Chondrocyte (in vitro differentiated cells): ENCODE measurements at regions not wholly inside any gene's neighbourhood (a gene's known extent, or its start where the extent isn't known, plus 50 kb on each side); places are given as distances from the start of the nearest gene placed in this dataset.

Source experiments
- DNase-seq: peaks from one replicate; pipeline ENCODE4 v3.0.0; 2021; ENCODE audit warnings: mixed read lengths, low spot score
- H3K27ac Mint-ChIP-seq: one replicate; pipeline ENCODE4 v1.8.0; 2021; ENCODE audit warnings: mild to moderate bottlenecking, moderate library complexity, mixed read lengths; ENCODE audit not compliant: unreplicated experiment
- H3K27me3 Mint-ChIP-seq: 2 replicates; pipeline ENCODE4 v1.8.0; 2021; ENCODE audit warnings: low read depth, mixed read lengths
- H3K36me3 Mint-ChIP-seq: 2 replicates; pipeline ENCODE4 v1.8.0; 2021; ENCODE audit warnings: low read depth, mixed read lengths
- H3K4me1 Mint-ChIP-seq: 2 replicates; pipeline ENCODE4 v1.8.0; 2021; ENCODE audit warnings: low read depth, mild to moderate bottlenecking, mixed read lengths
- H3K4me3 Mint-ChIP-seq: one replicate; pipeline ENCODE4 v1.8.0; 2021; ENCODE audit warnings: mild to moderate bottlenecking, moderate library complexity, mixed read lengths; ENCODE audit not compliant: unreplicated experiment
- H3K9me3 Mint-ChIP-seq: 2 replicates; pipeline ENCODE4 v1.8.0; 2021; ENCODE audit warnings: low read depth, mixed read lengths
- CTCF ChIP-seq: fragments of 200-600 bp; sonication (generic); IDR thresholded peaks from 2 replicates; pipeline ENCODE4 v1.5.0; 2021; ENCODE audit warnings: antibody characterized with exemption, mild to moderate bottlenecking, moderate library complexity

- TF ChIP-seq CTCF = no peak
- no peaks in the 10 kb centered on the region for H3K9me3 Mint-ChIP-seq
- no peak for DNase-seq
Observed at GRCh38 chr5:109923205-109923604, 233.5 kb downstream of the MAN2A1 start.

DNA sequence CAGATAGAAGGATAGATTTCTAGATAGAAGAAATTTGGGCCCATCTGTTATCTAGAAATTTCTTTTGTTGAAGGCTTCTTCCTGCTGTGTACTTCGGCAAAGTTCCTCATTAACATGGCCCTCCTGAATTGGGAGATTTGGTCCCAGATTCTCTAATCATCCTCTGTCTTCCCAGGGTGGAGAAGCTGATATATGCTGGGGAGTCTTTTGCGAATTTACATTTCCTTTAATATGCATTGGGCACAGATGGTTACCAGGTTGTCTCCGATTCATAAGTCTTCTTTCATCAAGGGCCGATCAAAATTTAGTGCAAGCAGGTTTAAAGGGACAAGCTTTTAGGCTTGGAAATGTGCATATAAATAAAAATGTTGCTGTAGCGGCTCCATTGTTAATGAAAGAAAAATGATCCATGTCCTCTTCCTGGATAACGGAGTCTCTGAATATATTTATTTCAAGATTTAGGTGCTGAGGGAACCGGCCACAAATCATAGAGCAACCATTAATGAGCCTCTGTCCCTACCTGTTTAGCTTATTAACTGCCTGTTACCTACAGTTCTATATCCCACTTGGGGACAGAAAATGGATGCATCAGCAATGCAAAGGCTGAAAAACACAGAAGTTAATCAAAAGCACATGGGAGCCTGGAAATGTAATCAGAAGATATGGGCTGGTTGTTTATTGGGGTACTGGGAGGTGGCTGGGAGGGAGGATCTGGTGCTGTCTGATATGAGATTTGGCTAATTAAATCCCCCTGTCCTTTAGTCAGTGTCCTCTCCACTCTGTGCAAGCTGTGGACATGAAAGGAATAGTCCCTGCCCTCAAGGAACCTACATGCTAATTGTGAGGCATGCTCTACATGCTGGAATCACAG is 234.7 kb downstream of the MAN2A1 start:
- no peak for DNase-seq
- Mint-ChIP-seq H3K27me3 (no peaks in the 10 kb centered on the region), H3K9me3 (no peaks in the 10 kb centered on the region), H3K27ac (no peak overlapping the region), H3K36me3 (no peaks in the 10 kb centered on the region), H3K4me3 (no peak overlapping the region), H3K4me1 (peaks cover 8% of the 10 kb centered on the region)
- TF ChIP-seq CTCF = no peak

More at GRCh38 chr5:109923205-109923604, 233.5 kb downstream of the MAN2A1 start:
- no peak overlapping the region for H3K4me3 Mint-ChIP-seq
- H3K4me1 Mint-ChIP-seq = peaks cover 8% of the 10 kb centered on the region
- H3K36me3 Mint-ChIP-seq = no peaks in the 10 kb centered on the region
- H3K27ac Mint-ChIP-seq = no peak overlapping the region
- H3K27me3 Mint-ChIP-seq = no peaks in the 10 kb centered on the region

- TF ChIP-seq CTCF = no peak
Observed at GRCh38 chr5:109927639-109928038, 237.9 kb downstream of the MAN2A1 start.

DNA sequence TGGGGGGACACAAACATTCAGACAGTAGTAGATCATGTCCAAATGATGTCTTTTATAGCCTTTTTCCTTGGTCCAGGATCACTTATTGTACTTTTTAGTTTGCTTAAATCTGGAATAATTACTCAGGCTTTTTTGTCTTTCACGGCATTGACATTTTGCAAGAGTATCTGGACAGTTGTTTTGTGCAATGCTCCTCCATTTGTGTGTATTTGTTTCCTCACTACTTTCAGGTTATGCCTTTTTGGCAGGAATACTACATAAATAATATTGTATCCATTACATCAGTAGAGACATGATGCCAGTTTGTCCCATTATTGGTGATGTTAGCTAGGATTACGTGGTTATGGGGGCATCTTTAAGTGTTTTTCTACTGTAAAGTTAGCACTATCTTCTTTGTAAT is 238.3 kb downstream of the MAN2A1 start:
- no peak for DNase-seq
- Mint-ChIP-seq H3K4me3 (no peak overlapping the region), H3K9me3 (no peaks in the 10 kb centered on the region), H3K4me1 (no peaks in the 10 kb centered on the region), H3K36me3 (no peaks in the 10 kb centered on the region), H3K27ac (no peak overlapping the region), H3K27me3 (no peaks in the 10 kb centered on the region)
- no peak for TF ChIP-seq CTCF

More at GRCh38 chr5:109927639-109928038, 237.9 kb downstream of the MAN2A1 start:
- Mint-ChIP-seq H3K4me1 (no peaks in the 10 kb centered on the region), H3K36me3 (no peaks in the 10 kb centered on the region), H3K27me3 (no peaks in the 10 kb centered on the region), H3K9me3 (no peaks in the 10 kb centered on the region), H3K27ac (no peak overlapping the region), H3K4me3 (no peak overlapping the region)
- no peak for DNase-seq

DNA sequence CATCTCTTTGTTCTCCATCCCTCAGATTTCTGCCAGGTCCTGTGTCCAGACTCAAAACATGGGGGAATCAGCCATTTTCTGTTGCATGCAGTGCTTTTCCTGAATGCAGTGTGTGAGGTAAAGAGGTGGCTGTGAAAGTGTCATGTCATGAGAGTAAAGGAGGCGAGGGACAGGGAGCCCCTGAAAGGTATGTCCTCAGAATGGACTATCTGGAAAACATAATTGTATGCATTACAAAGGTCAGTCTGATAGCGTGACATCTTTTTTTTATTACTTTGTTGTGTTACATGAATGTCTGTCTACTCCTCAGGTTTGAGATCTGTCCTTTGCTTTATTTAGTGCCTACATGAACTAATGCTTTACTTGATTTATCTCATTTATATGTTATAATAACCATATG is 239.1 kb downstream of the MAN2A1 start:
- H3K36me3 Mint-ChIP-seq = no peaks in the 10 kb centered on the region
- no peak for TF ChIP-seq CTCF
- no peaks in the 10 kb centered on the region for H3K27me3 Mint-ChIP-seq
- no peak overlapping the region for H3K4me3 Mint-ChIP-seq
- no peaks in the 10 kb centered on the region for H3K4me1 Mint-ChIP-seq
- no peak for DNase-seq
- no peak overlapping the region for H3K27ac Mint-ChIP-seq
- no peaks in the 10 kb centered on the region for H3K9me3 Mint-ChIP-seq
